Fibroblast of skin of scalp (primary cell): ENCODE measurements at regions not wholly inside any gene's neighbourhood (a gene's known extent, or its start where the extent isn't known, plus 50 kb on each side); places are given as distances from the start of the nearest gene placed in this dataset.
"Not testable (repeated sequence)": the region's sequence is repeated elsewhere in the genome, so short reads cannot be mapped to it uniquely, and the experiment has no call there.

Experiments used
- DNase-seq: peaks from one replicate; pipeline ENCODE4 v3.0.0-alpha.2; 2013

- DNase-seq, result no peak
These were observed 95.1 kb downstream of the RPAP3 start for GRCh38 chr12:47610686-47611252.

- DNase-seq, result no peak
These were observed 96.0 kb downstream of the RPAP3 start for GRCh38 chr12:47609806-47610205.

- not testable (repeated sequence) for DNase-seq
These were observed 97.2 kb downstream of the RPAP3 start for GRCh38 chr12:47608671-47609070.

- DNase-seq, result no peak
These were observed 101.5 kb downstream of the RPAP3 start for GRCh38 chr12:47604221-47604873.

- DNase-seq, result no peak
These were observed 102.8 kb downstream of the RPAP3 start for GRCh38 chr12:47602949-47603558.

- DNase-seq, result peak; percentile 25
These were observed 103.5 kb downstream of the RPAP3 start for GRCh38 chr12:47602325-47602724.

- no peak for DNase-seq
These were observed 104.8 kb downstream of the RPAP3 start for GRCh38 chr12:47601071-47601470.

GRCh38 chr12:47591795-47592194 lies 114.0 kb downstream of the RPAP3 start:
- DNase-seq, result no peak

GRCh38 chr12:47591361-47591791 lies 114.5 kb downstream of the RPAP3 start:
- peak; percentile 16 for DNase-seq

- peak; percentile 21 for DNase-seq
These were observed 115.0 kb downstream of the RPAP3 start for GRCh38 chr12:47590771-47591360.

- no peak for DNase-seq
These were observed 118.7 kb downstream of the RPAP3 start for GRCh38 chr12:47586952-47587669.

GRCh38 chr12:47585507-47585906 lies 120.3 kb downstream of the RPAP3 start:
- no peak for DNase-seq

GRCh38 chr12:47578836-47579235 lies 127.0 kb downstream of the RPAP3 start:
- no peak for DNase-seq

GRCh38 chr12:47577206-47577989 lies 128.4 kb downstream of the RPAP3 start:
- DNase-seq, result no peak

- no peak for DNase-seq
These were observed 129.4 kb downstream of the RPAP3 start for GRCh38 chr12:47576289-47576945.

GRCh38 chr12:47574252-47575021 lies 131.4 kb downstream of the RPAP3 start:
- DNase-seq, result no peak

GRCh38 chr12:47573146-47573659 lies 132.6 kb downstream of the RPAP3 start:
- no peak for DNase-seq

GRCh38 chr12:47570151-47570550 lies 135.7 kb downstream of the RPAP3 start:
- no peak for DNase-seq

- no peak for DNase-seq
These were observed 143.6 kb downstream of the RPAP3 start for GRCh38 chr12:47562201-47562600.

- no peak for DNase-seq
These were observed 144.1 kb downstream of the RPAP3 start for GRCh38 chr12:47561746-47562145.

GRCh38 chr12:47560415-47560814 lies 145.4 kb downstream of the RPAP3 start:
- no peak for DNase-seq
